HFF-Myc (cell line): ENCODE measurements at regions not wholly inside any gene's neighbourhood (a gene's known extent, or its start where the extent isn't known, plus 50 kb on each side); places are given as distances from the start of the nearest gene placed in this dataset.

Experiments used
- DNase-seq: peaks from one replicate; pipeline ENCODE4 v3.0.0-alpha.2; 2011; ENCODE audit warnings: low read depth; ENCODE audit errors: extremely low read depth
- H3K4me3 ChIP-seq: replicated peaks from 2 replicates; pipeline ENCODE4 v1.5.1; 2011; ENCODE audit warnings: low read depth, mild to moderate bottlenecking, control low read depth, low read length
- TF ChIP-seq, protein P1 (sequence below): IDR thresholded peaks from 2 replicates; pipeline ENCODE4 v1.5.1; 2012; ENCODE audit warnings: mild to moderate bottlenecking, low read depth, low read length, control low read depth; ENCODE audit errors: missing control alignments

DNA sequence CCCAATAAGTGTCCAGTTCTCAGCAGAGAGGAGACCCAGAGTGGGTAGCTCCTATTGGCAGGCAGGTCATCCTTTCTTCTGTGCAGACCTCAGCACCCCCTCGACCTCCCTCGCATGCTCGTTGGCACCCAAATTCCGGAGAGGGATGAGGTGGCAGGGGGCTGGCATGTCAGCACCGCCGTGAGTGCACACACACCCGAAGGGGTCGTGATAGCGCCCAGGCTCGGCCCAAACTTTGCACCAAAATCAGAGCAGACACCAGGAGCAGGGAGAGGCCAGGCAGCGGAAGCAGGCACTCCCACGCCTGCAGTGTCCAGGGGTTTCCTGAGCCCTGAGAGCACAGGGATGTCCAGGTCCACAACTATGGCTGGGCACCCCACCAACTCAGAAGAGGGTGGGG lies 1503.8 kb upstream of the PCDH20 start:
- no peak for DNase-seq
- TF ChIP-seq, protein P1, sequence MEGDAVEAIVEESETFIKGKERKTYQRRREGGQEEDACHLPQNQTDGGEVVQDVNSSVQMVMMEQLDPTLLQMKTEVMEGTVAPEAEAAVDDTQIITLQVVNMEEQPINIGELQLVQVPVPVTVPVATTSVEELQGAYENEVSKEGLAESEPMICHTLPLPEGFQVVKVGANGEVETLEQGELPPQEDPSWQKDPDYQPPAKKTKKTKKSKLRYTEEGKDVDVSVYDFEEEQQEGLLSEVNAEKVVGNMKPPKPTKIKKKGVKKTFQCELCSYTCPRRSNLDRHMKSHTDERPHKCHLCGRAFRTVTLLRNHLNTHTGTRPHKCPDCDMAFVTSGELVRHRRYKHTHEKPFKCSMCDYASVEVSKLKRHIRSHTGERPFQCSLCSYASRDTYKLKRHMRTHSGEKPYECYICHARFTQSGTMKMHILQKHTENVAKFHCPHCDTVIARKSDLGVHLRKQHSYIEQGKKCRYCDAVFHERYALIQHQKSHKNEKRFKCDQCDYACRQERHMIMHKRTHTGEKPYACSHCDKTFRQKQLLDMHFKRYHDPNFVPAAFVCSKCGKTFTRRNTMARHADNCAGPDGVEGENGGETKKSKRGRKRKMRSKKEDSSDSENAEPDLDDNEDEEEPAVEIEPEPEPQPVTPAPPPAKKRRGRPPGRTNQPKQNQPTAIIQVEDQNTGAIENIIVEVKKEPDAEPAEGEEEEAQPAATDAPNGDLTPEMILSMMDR, result no peak
- H3K4me3 ChIP-seq, result no peak overlapping the region

DNA sequence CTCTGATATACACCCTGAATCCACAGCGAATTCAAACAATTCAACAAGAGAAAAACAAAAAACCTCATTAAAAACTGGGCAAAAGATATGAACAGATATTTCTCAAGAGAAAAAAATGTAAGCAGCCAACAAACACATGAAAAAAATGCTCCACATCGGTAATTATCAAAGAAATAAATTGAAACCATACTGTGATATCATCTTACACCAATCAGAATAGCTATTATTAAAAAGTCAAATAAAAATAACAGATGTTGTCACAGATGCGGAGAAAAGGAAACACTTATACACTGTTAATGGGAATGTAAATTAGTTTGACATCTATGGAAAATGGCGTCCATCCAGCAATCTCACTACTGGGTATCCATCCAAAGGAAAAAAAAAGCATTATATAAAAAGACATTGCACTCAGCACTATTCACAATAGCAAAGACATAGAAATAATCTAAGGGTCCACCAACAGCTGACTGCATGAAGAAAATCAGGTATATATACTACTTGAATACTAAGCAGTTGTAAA lies 1495.0 kb upstream of the PCDH20 start:
- peak; percentile 29 for DNase-seq
- TF ChIP-seq, protein P1, result no peak
- H3K4me3 ChIP-seq, result no peak overlapping the region

DNA sequence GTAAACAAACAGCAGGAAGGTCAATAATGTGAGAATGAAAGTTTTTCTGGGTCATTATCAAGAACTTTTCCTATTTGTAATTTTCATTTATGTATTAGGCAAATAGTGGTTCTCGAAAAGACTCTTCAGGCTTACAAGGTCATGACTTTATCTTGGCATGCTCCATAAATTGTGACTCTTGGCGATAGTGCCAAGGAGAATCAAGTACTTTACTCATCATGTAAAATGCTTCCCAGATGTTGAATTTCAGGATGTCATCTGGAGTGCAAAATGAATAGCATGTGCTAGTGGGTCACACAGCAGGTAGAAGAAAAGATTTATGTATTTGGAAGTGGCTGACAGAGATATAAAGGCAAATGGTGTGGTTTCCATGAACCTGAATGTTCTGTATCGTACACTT lies 1492.7 kb upstream of the PCDH20 start:
- DNase-seq, result no peak
- TF ChIP-seq, protein P1, result no peak

DNA sequence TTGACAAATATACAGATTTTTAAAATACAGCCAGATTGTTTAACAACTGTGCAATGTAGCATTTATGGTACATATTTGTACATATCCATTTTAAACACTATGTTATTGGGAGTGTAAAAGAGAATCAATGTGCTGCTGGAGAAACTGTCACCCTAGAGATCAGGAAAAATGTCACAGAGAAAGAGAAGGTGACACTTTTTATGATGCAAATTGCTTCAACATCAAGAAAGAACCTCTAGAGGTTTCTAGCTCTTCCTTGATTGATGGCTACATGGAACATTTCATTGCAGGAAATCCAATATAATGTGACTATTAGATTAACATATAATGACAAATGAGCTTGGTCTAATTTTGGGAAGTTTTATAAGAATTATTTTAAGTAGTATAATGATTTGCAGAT lies 1491.2 kb upstream of the PCDH20 start:
- TF ChIP-seq, protein P1, result no peak
- no peak overlapping the region for H3K4me3 ChIP-seq
- DNase-seq, result no peak

More for the DNA sequence above, 1492.7 kb upstream of the PCDH20 start:
- H3K4me3 ChIP-seq, result no peak overlapping the region

DNA sequence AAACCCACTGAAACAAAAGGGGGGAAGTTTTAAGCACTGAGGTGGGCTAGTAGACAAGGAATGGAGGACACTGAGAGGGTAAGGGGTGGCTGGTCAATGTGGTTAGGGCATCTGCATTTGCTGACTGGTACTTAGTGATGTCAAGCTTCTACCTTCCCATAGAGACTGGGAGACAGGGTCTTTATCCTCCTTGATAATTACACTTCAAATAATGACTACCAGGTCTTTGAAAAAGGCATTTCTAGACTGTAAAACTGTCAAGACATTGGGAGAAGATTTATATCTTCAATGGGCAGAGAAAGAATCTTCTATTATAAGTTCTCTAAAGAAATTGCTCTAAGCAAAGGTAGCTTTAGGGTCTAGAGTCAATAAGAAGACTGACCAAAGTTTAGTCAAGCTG lies 1490.8 kb upstream of the PCDH20 start:
- H3K4me3 ChIP-seq, result no peak overlapping the region
- TF ChIP-seq, protein P1, result no peak

DNA sequence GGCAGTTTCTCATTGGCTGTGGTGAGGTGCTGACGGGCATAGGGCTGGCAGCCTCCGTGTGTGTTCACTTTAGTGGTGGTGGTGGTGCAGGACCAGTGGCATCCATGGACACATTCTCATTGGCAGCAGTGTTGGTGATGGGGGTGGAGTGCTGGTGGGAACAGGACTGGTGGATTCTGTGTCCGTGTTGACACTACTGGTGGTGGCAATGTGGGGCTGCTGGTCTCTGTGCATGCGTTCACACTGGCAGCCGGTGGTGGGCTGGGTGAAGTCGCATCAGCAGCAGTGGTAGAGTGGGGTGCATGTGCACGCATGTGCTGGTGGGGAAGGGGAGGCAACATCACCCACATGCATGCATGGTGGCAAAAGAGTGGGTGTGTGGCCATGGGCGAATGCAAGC lies 1471.4 kb upstream of the PCDH20 start:
- TF ChIP-seq, protein P1, result no peak
- no peak overlapping the region for H3K4me3 ChIP-seq
- DNase-seq, result no peak

More for the DNA sequence above, 1490.8 kb upstream of the PCDH20 start:
- DNase-seq, result no peak

DNA sequence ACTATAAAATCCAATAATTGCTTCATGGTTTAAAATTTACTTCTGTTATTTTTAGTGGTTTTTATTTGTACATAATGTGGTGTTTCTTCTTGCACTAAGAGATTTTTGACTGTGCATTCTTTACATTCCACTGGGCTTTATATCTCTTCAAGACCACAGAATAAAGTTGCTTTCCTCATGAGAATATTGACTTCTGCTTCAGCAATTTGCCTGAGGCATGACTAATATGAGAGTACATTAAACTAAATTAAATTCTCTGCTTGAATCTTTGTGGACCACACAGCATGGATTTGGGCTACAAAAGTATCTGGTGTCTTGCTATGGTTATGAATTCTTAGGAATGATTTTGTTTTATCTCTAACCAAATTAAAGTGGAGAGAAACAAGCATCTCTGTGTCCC lies 1463.4 kb upstream of the PCDH20 start:
- peak; percentile 1 for DNase-seq
- TF ChIP-seq, protein P1, result no peak
- no peak overlapping the region for H3K4me3 ChIP-seq
